Psoas muscle (tissue), 7 donors: ENCODE measurements at regions not wholly inside any gene's neighbourhood (a gene's known extent, or its start where the extent isn't known, plus 50 kb on each side); places are given as distances from the start of the nearest gene placed in this dataset.
"Not testable (repeated sequence)": the region's sequence is repeated elsewhere in the genome, so short reads cannot be mapped to it uniquely, and the experiment has no call there.

Experiments
- ATAC-seq, 4 donors: fragments of 200-7000 bp; cut with Tn5 transposase; one replicate each; pipeline ENCODE4 v1.9.1; 2020; ENCODE audit warnings: moderate library complexity in 3 of 4, mild to moderate bottlenecking in 2 of 4
- DNase-seq, 2 donors: peaks; one replicate each; pipeline ENCODE4 v3.0.0-alpha.2; 2020
- H3K27ac ChIP-seq: fragments of 200-600 bp; one replicate; pipeline ENCODE4 v1.8.0; 2022
- H3K27me3 ChIP-seq, 3 donors: fragments of 200-600 bp in 1 of 3; one replicate each; pipeline versions ENCODE4 v1.6.1 to v1.8.0; 2013 to 2022; ENCODE audit warnings: low read length in 2 of 3, mild to moderate bottlenecking in 2 of 3, moderate library complexity in 1 of 3; ENCODE audit not compliant: insufficient read depth in 3 of 3
- H3K36me3 ChIP-seq, 2 donors: fragments of 200-600 bp in 1 of 2; one replicate each; pipeline versions ENCODE4 v1.6.1 to v1.8.0; 2013 to 2022; ENCODE audit warnings: low read depth in 1 of 2, mild to moderate bottlenecking in 1 of 2, moderate library complexity in 1 of 2; ENCODE audit not compliant: insufficient read depth in 1 of 2
- H3K4me1 ChIP-seq: fragments of 200-600 bp; one replicate; pipeline ENCODE4 v1.8.0; 2022
- H3K4me3 ChIP-seq: fragments of 200-600 bp; one replicate; pipeline ENCODE4 v1.8.0; 2022; ENCODE audit warnings: mild to moderate bottlenecking
- H3K9me3 ChIP-seq: fragments of 200-600 bp; one replicate; pipeline ENCODE4 v1.8.0; 2022
- CTCF ChIP-seq: fragments of 200-600 bp; IDR thresholded peaks from one replicate; pipeline ENCODE4 v1.8.0; 2022; ENCODE audit warnings: antibody characterized with exemption
- whole genome bisulfite sequencing, 3 donors: extraction: QIAGEN DNeasy Blood & Tissue Kit; methylation state at CpG; one replicate each; pipeline versions ENCODE4 v1.1.6 to v1.1.7; 2013; 5-methylcytosine and 5-hydroxymethylcytosine counted together
- intact Hi-C, 2 donors: fragments of 100-400 bp; cut with DNase I; formaldehyde crosslinking; loops; one replicate each; pipeline versions ENCODE4 v1.11.0 to v1.14.2; 2022
- donor health status: healthy with polysubstance abuse.
- donor health status: DM: no; HTN: no; CAD: no; lungs with moderate emphysema.
- donor health status: Bipolar disorder and iron deficiency.
- donor health status: healthy.
- donor health status: DM: yes; HTN: yes; CAD: no.
- donor health status: DM: no; HTN: no; CAD: no.
- donor health status: DM: yes; HTN: yes; CAD: no.

DNA sequence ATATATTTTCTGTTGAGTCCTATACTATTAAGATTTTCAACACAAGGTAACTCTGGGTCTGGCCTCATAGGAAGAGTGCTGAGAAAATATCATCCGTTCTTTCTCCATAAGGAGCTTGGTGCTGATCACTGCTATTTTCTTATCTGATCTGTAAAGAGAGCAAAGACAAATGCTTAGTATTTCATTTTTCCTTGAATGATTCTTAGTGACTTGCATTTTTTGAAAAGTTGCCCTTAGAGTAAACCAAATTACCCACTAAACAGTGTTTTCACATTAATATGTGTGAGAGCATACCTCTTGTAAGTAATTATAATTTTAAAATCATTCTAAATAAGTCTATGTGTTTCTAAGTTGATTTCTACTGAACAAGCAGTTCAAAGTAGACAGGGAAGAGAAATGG lies 121.3 kb upstream of the CTSV start:
- no peaks in the 10 kb centered on the region for H3K36me3 ChIP-seq
- DNase-seq (no peak), ATAC-seq (no peak)
- WGBS, 3 donors = 74 to 82% (median 77%) methylated on average over 1 of the region's 1 CpG
- H3K27me3 ChIP-seq = peaks cover 0 to 2% (median 0%) of the 10 kb centered on the region in 3 donors
- H3K9me3 ChIP-seq = no peaks in the 10 kb centered on the region
- no peak overlapping the region for H3K27ac ChIP-seq
- TF ChIP-seq CTCF = no peak
- H3K4me1 ChIP-seq = no peaks in the 10 kb centered on the region
- H3K4me3 ChIP-seq = no peak overlapping the region
- intact Hi-C loops = no loop called here

- H3K36me3 ChIP-seq, H3K4me1 ChIP-seq, ATAC-seq, H3K9me3 ChIP-seq, H3K27ac ChIP-seq, DNase-seq, intact Hi-C loops, H3K4me3 ChIP-seq, H3K27me3 ChIP-seq: not testable (repeated sequence)
- 93 to 96% (median 95%) methylated on average over 3 of the region's 3 CpGs for WGBS, 3 donors
These were observed 119.8 kb upstream of the CTSV start for GRCh38 chr9:97158722-97159121.

- ATAC-seq, H3K4me3 ChIP-seq, H3K27ac ChIP-seq, DNase-seq, H3K9me3 ChIP-seq, H3K36me3 ChIP-seq, H3K27me3 ChIP-seq, H3K4me1 ChIP-seq, intact Hi-C loops: not testable (repeated sequence)
- 89 to 94% (median 91%) methylated on average over 5 of the region's 5 CpGs for WGBS, 3 donors
These were observed 116.5 kb upstream of the CTSV start for GRCh38 chr9:97155441-97155840.

- Histone ChIP-seq H3K4me1 (no peaks in the 10 kb centered on the region), H3K4me3 (no peak overlapping the region), H3K27me3 (no peaks in the 10 kb centered on the region), H3K9me3 (no peaks in the 10 kb centered on the region), H3K27ac (no peak overlapping the region), H3K36me3 (no peaks in the 10 kb centered on the region)
- no peak for TF ChIP-seq CTCF
- ATAC-seq = no peak
- DNase-seq = no peak
- intact Hi-C loops = no loop called here
- WGBS, 3 donors = 90 to 95% (median 93%) methylated on average over 6 of the region's 6 CpGs
These were observed 115.0 kb upstream of the CTSV start for GRCh38 chr9:97153967-97154366.

GRCh38 chr9:97153160-97153559 lies 114.2 kb upstream of the CTSV start:
- H3K27ac ChIP-seq, H3K4me1 ChIP-seq, ATAC-seq, intact Hi-C loops, DNase-seq, H3K27me3 ChIP-seq, H3K36me3 ChIP-seq, H3K9me3 ChIP-seq, H3K4me3 ChIP-seq: not testable (repeated sequence)
- WGBS, 3 donors = 81 to 88% (median 84%) methylated on average over 5 of the region's 5 CpGs

GRCh38 chr9:97150471-97150870 lies 111.5 kb upstream of the CTSV start:
- H3K4me3 ChIP-seq, intact Hi-C loops, ATAC-seq: not testable (repeated sequence)

DNA sequence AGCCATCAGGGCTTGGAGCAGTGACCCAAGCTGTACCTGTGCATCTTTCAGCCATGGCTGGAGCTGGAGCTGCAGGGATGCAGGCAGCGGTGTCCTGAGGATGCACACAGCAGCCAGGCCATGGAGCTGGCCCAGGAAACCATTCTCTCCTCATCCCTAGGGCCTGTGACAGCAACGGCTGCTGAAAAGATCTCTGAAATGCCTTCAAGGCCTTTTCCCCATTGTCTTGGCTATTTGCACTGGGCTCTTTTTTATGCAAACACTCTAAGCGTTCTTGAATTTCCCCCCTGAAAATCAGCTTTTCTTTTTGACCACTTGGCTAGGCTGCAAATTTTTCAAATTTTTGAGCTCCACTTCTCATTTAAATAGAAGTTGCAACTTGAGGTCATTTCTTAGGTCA lies 109.5 kb upstream of the CTSV start:
- ATAC-seq, H3K27me3 ChIP-seq, H3K27ac ChIP-seq, H3K4me1 ChIP-seq, H3K9me3 ChIP-seq, H3K36me3 ChIP-seq, intact Hi-C loops, DNase-seq, H3K4me3 ChIP-seq: not testable (repeated sequence)
- 62 to 68% (median 65%) methylated on average over 3 of the region's 3 CpGs for WGBS, 3 donors

More at GRCh38 chr9:97150471-97150870, 111.5 kb upstream of the CTSV start:
- not testable (repeated sequence) for H3K36me3 ChIP-seq, DNase-seq, H3K4me1 ChIP-seq, H3K27me3 ChIP-seq, H3K27ac ChIP-seq, H3K9me3 ChIP-seq
- WGBS, 3 donors = 87 to 96% (median 91%) methylated on average over 2 of the region's 2 CpGs

DNA sequence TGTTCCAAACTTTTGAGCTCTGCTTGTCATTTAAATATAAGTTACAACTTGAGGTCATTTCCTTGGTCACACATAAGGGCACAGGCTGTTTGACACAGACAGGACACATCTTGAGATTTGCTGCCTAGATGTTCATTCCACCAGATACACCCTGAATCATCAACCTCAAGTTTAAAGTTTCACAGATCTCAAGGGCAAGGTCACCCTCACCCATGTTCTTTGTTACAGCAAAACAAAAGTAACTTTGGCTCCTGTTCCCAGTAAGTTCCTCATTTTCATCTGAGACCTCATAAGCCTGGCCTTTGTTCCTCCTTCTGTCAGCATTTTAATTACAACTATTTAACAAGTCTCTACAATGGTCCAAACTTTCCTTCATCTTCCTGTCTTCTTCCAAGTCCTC lies 106.7 kb upstream of the CTSV start:
- H3K9me3 ChIP-seq, H3K27ac ChIP-seq, ATAC-seq, H3K36me3 ChIP-seq, intact Hi-C loops, DNase-seq, H3K4me3 ChIP-seq, H3K4me1 ChIP-seq, H3K27me3 ChIP-seq: not testable (repeated sequence)
